WI38 (cell line): ENCODE measurements at regions not wholly inside any gene's neighbourhood (a gene's known extent, or its start where the extent isn't known, plus 50 kb on each side); places are given as distances from the start of the nearest gene placed in this dataset.

Source experiments
- H3K4me3 ChIP-seq: 2 replicates; pipeline ENCODE4 v1.5.1; 2011; ENCODE audit warnings: low read depth, mild to moderate bottlenecking, control low read depth, low read length
- TF ChIP-seq, protein P1 (sequence below): IDR thresholded peaks from 2 replicates; pipeline ENCODE4 v1.5.1; 2012; ENCODE audit warnings: low read depth, mild to moderate bottlenecking, control low read depth, low read length

DNA sequence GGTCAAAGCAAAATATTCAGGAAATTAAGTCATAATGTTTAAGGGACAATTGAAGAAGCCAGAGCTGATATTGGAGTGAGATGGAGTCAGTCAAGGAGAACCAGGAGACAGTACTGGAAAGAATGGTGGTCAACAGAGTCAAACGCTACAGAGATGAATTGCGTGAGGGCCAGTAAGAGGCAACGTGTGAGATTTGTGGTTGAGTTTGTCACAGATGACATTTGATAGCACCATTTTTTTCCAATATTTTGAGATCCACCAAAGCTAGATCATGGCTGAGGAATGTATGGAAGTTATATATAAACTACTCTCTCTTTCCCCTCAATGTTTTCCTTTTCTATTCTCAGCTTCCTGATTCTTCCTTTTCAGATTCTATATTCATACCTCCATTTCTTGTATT, 375.1 kb upstream of the ROBO2 start:
- no peak overlapping the region for H3K4me3 ChIP-seq
- TF ChIP-seq, protein P1, sequence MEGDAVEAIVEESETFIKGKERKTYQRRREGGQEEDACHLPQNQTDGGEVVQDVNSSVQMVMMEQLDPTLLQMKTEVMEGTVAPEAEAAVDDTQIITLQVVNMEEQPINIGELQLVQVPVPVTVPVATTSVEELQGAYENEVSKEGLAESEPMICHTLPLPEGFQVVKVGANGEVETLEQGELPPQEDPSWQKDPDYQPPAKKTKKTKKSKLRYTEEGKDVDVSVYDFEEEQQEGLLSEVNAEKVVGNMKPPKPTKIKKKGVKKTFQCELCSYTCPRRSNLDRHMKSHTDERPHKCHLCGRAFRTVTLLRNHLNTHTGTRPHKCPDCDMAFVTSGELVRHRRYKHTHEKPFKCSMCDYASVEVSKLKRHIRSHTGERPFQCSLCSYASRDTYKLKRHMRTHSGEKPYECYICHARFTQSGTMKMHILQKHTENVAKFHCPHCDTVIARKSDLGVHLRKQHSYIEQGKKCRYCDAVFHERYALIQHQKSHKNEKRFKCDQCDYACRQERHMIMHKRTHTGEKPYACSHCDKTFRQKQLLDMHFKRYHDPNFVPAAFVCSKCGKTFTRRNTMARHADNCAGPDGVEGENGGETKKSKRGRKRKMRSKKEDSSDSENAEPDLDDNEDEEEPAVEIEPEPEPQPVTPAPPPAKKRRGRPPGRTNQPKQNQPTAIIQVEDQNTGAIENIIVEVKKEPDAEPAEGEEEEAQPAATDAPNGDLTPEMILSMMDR: no peak

DNA sequence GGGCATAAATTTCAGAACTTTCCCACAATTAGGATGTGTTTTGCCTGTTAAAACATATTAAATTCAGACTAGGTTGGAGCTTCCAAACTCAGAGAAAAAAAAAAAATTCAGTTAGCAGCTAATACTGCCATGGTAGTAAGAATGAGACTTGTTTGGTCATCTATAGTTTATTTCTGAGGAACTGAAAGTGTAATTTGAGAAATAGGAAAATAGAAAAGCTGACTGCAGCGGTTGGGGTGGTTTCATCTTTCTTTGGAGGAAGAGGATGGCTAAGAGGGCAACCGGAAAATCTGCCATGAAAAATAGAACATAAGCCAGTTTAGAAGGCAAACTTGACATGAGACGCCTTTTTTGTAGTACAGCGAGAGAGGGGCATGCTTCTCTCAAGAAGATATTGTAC, 371.2 kb upstream of the ROBO2 start:
- TF ChIP-seq, protein P1: no peak
- no peak overlapping the region for H3K4me3 ChIP-seq

DNA sequence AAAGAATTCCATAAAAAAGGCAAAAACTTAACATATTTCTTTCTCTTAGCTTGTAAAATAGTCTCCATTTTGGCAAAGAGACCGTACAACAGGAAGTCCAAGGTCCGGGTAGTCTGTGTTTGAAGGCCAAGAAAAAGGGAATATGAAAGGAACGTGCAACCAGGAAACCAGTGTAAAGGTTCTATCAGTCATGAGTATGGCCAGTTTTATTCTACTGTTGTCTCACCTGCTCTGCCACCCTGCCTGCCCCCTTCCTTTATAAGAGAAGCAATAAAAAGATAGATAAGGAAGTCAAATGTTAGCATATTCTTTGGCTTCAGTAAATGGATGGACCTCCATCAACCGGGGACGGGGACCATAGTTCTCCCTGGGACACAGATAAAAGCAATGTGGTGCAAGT, 370.6 kb upstream of the ROBO2 start:
- TF ChIP-seq, protein P1: no peak

DNA sequence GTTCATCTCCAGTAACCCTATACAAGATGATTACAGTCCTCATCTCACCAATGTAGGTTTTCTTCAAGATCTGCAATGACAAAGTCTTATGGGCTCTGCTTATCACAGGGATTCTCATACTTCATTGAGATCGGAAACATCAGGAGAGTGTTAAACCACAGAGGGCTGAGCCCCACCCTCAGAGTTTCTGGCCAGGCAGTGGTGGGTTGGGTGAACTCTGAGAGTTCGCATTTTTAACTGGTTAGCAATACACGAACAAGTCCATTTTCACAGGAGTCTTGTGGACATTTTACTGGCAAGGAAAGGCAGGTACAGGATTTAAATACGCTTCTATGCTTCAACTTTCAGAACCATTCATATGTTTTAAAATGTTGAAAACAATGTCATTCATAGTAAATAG, 366.7 kb upstream of the ROBO2 start:
- TF ChIP-seq, protein P1: no peak
- H3K4me3 ChIP-seq: no peak overlapping the region

More for the DNA sequence above, 370.6 kb upstream of the ROBO2 start:
- no peak overlapping the region for H3K4me3 ChIP-seq

DNA sequence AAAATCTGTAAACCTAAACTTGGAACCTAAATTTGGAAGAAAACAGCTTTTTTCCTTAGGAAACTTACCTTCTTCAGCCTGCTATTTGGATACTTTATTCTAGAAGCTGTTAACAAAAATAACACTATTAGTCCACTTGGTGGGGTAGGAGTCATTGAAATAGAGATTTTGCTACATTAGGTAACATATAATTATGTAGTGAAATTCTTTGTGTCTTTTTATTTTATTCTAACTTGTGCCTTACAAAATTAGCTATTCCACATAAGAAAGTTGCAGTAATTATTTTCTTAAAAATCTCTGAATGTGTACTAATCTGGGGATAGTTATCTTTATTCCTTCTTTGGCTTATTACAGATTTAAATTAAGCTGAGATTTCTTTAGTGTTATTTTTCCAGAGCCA, 360.4 kb upstream of the ROBO2 start:
- TF ChIP-seq, protein P1: no peak
- H3K4me3 ChIP-seq: no peak overlapping the region

DNA sequence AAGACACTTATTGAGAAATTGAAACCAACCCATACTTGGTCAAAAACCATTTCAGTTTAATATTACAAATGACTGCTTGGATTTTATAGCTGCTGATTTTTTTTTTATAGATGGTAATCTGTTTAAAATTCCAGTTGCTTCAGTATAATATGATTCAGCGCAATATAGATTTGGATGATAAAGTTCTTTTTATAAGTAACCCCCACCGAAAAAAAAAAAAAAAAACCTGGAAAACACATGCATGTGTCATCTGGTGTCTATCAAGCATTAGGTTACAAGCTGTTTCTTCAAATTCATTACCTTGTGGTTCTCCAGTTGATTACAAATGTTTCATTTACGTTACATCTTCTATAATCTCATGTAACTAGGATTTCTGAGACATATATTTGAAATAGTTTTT, 356.6 kb upstream of the ROBO2 start:
- TF ChIP-seq, protein P1: no peak
- H3K4me3 ChIP-seq: no peak overlapping the region

DNA sequence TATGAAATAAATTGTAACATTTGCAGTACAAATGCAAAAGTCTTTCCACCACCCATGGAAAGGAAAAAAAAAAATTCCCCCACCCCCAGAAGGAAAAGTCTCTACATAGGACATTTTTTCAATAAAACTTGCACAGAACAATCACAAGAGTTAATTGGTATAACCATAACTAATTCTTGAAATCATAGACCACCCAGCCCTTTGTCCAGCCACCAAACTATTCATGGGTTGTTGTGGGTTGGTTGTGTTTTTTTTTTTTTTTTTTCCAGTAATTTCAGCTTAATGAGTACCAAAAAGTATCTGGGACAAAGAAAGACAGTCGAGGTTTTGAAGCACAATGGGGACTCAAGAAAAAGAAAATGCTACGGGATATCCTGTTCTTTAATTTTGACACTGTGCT, 355.0 kb upstream of the ROBO2 start:
- TF ChIP-seq, protein P1: no peak
- H3K4me3 ChIP-seq: no peak overlapping the region
